PC-9 (cell line): ENCODE measurements at regions not wholly inside any gene's neighbourhood (a gene's known extent, or its start where the extent isn't known, plus 50 kb on each side); places are given as distances from the start of the nearest gene placed in this dataset.

Source experiments
- BruUV-seq: library from RNA; stranded (reverse); fragments of 400-500 nt; replicated peaks from 2 replicates; lab custom pipeline; 2021; lab: Mats Ljungman, UMichigan
- CTCF ChIA-PET: fragments of 300-600 bp; sonication (Branson Sonifier 250); formaldehyde crosslinking; loops from one replicate; lab custom pipeline; 2022; ENCODE audit warnings: antibody characterized with exemption; lab: Charles Lee
- POLR2A ChIA-PET: fragments of 300-600 bp; sonication (Branson Sonifier 250); formaldehyde crosslinking; loops from one replicate; lab custom pipeline; 2022; ENCODE audit warnings: antibody characterized with exemption; ENCODE audit not compliant: unreplicated experiment; lab: Charles Lee
- DNase-seq, 2 experiments: peaks; one replicate each; pipeline versions ENCODE4 v3.0.0 to v3.0.0-alpha.2; 2015 to 2022; ENCODE audit warnings: mixed read lengths in 1 of 2
- H2AFZ ChIP-seq: fragments of 200-600 bp; sonication (generic); 2 replicates; pipeline ENCODE4 v1.8.1; 2017; ENCODE audit warnings: antibody characterized with exemption
- H3F3A ChIP-seq: fragments of 200-600 bp; sonication (generic); 2 replicates; pipeline ENCODE4 v1.8.1; 2017; ENCODE audit warnings: antibody characterized with exemption, mild to moderate bottlenecking, low read depth; ENCODE audit not compliant: insufficient read depth
- H3K27ac ChIP-seq: fragments of 200-600 bp; sonication (generic); 2 replicates; pipeline ENCODE4 v1.6.1; 2016; ENCODE audit warnings: mixed run types
- H3K27me3 ChIP-seq: fragments of 200-600 bp; sonication (generic); 2 replicates; pipeline ENCODE4 v1.6.1; 2016; ENCODE audit warnings: low read depth, mixed run types; ENCODE audit not compliant: insufficient read depth
- H3K36me3 ChIP-seq: fragments of 200-600 bp; sonication (generic); 2 replicates; pipeline ENCODE4 v1.6.1; 2016; ENCODE audit warnings: low read depth, mixed run types
- H3K4me1 ChIP-seq: fragments of 200-600 bp; sonication (generic); replicated peaks from 2 replicates; pipeline ENCODE4 v1.6.1; 2016; ENCODE audit warnings: mixed run types; ENCODE audit not compliant: insufficient read depth
- H3K4me2 ChIP-seq: fragments of 200-600 bp; sonication (generic); 2 replicates; pipeline ENCODE4 v1.6.1; 2017; ENCODE audit warnings: mixed run types
- H3K4me3 ChIP-seq: fragments of 200-600 bp; sonication (generic); 2 replicates; pipeline ENCODE4 v1.6.1; 2016; ENCODE audit warnings: mixed run types
- H3K79me2 ChIP-seq: fragments of 200-600 bp; sonication (generic); 2 replicates; pipeline ENCODE4 v1.6.1; 2017; ENCODE audit warnings: low read depth, mixed run types
- H3K9me2 ChIP-seq: fragments of 200-600 bp; sonication (generic); 2 replicates; pipeline ENCODE4 v1.8.1; 2017; ENCODE audit warnings: mild to moderate bottlenecking; ENCODE audit not compliant: insufficient read depth
- H3K9me3 ChIP-seq: fragments of 200-600 bp; sonication (generic); 2 replicates; pipeline ENCODE4 v1.8.1; 2016; ENCODE audit warnings: low read depth; ENCODE audit not compliant: insufficient read depth
- H4K20me1 ChIP-seq: fragments of 200-600 bp; sonication (generic); 2 replicates; pipeline ENCODE4 v1.8.1; 2017; ENCODE audit not compliant: insufficient read depth
- CTCF ChIP-seq: fragments of 200-600 bp; sonication (generic); conservative IDR thresholded peaks from 2 replicates; pipeline ENCODE4 v1.6.1; 2017; ENCODE audit warnings: mixed run types, antibody characterized with exemption, mild to moderate bottlenecking, moderate library complexity
- EZH2 ChIP-seq: fragments of 200-600 bp; sonication (generic); IDR thresholded peaks from 2 replicates; pipeline ENCODE4 v1.8.0; 2017; ENCODE audit warnings: antibody characterized with exemption, low read depth
- intact Hi-C: fragments of 100-400 bp; cut with micrococcal nuclease; formaldehyde crosslinking; loops from one replicate; pipeline ENCODE4 v1.10.0; 2022; ENCODE audit not compliant: unreplicated experiment

- H3K4me1 ChIP-seq, result no peaks in the 10 kb centered on the region
- intact Hi-C loops, result no loop called here
- H4K20me1 ChIP-seq, result no peaks in the 10 kb centered on the region
- H3K4me3 ChIP-seq, result no peak overlapping the region
- H3K36me3 ChIP-seq, result no peaks in the 10 kb centered on the region
- no peak overlapping the region for H3K4me2 ChIP-seq
- POLR2A ChIA-PET, result no interaction called here
- H3K9me3 ChIP-seq, result no peaks in the 10 kb centered on the region
- no peaks in the 10 kb centered on the region for H3K27me3 ChIP-seq
- peak in 1 of 2 experiments; percentile 31 for DNase-seq
- BruUV-seq, result no TSS peak
- H2AFZ ChIP-seq, result no peak overlapping the region
- no peak overlapping the region for H3K27ac ChIP-seq
- TF ChIP-seq EZH2, result no peak
- CTCF ChIA-PET, result no interaction called here
- H3K79me2 ChIP-seq, result no peaks in the 10 kb centered on the region
- H3K9me2 ChIP-seq, result no peaks in the 10 kb centered on the region
- no peaks in the 10 kb centered on the region for H3F3A ChIP-seq
Measured at GRCh38 chr22:44430716-44431115, 67.3 kb downstream of the RTL6 start.

GRCh38 chr22:44429941-44430587 is 68.0 kb downstream of the RTL6 start:
- Histone ChIP-seq H3K27ac (no peak overlapping the region), H3K79me2 (no peaks in the 10 kb centered on the region), H3K9me3 (no peaks in the 10 kb centered on the region), H3K4me2 (no peak overlapping the region), H3F3A (no peaks in the 10 kb centered on the region), H3K9me2 (no peaks in the 10 kb centered on the region), H3K4me3 (no peak overlapping the region), H4K20me1 (no peaks in the 10 kb centered on the region), H2AFZ (no peak overlapping the region), H3K4me1 (no peaks in the 10 kb centered on the region), H3K36me3 (no peaks in the 10 kb centered on the region), H3K27me3 (no peaks in the 10 kb centered on the region)
- no TSS peak for BruUV-seq
- no peak for DNase-seq
- ChIA-PET CTCF (no interaction called here), POLR2A (no interaction called here)
- TF ChIP-seq CTCF (no peak), EZH2 (no peak)
- intact Hi-C loops, result no loop called here

- Histone ChIP-seq H3K9me3 (no peaks in the 10 kb centered on the region), H3K27ac (no peak overlapping the region), H3K9me2 (no peaks in the 10 kb centered on the region), H4K20me1 (no peaks in the 10 kb centered on the region), H3K4me3 (no peak overlapping the region), H3K4me2 (no peak overlapping the region), H2AFZ (no peak overlapping the region), H3K4me1 (no peaks in the 10 kb centered on the region), H3F3A (no peaks in the 10 kb centered on the region), H3K27me3 (no peaks in the 10 kb centered on the region), H3K36me3 (no peaks in the 10 kb centered on the region), H3K79me2 (no peaks in the 10 kb centered on the region)
- intact Hi-C loops, result no loop called here
- DNase-seq, result peak in 1 of 2 experiments; percentile 20
- no TSS peak for BruUV-seq
- ChIA-PET CTCF (no interaction called here), POLR2A (no interaction called here)
- no peak for TF ChIP-seq EZH2
- no peak for TF ChIP-seq CTCF
Measured at GRCh38 chr22:44428941-44429830, 68.8 kb downstream of the RTL6 start.
